ENCODE measurements at regions not wholly inside any gene's neighbourhood (a gene's known extent, or its start where the extent isn't known, plus 50 kb on each side); places are given as distances from the start of the nearest gene placed in this dataset.

DNA sequence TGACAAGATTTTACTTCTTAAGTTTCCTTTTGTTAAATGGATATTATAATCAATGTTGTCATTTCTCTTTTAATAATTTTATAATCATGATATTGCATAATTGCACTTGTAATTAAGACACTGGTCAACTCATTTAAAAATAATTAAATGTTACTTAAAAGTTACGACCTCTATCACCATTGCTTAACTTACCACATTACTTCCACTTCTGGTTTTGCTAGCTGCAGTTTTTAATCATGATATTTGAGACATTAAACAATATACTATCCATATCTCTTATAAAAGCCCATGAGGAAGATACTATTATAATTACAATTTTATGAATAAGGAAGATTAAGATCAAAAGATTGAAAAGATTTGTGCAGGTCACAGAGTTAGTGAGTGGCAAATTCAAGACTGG is 502.0 kb downstream of the RNF144A start:
- no peak for TF ChIP-seq TAF1 (IDR thresholded peaks at IDR 0.05; ENCODE audit: low read depth)
- TF ChIP-seq EP300 (IDR thresholded peaks at IDR 0.05; ENCODE audit: borderline replicate concordance): no peak
- no peak for TF ChIP-seq YY1 (IDR thresholded peaks at IDR 0.05; ENCODE audit: low read depth)
- no peak for TF ChIP-seq REST (IDR thresholded peaks at IDR 0.05; ENCODE audit: low read depth)
- no peak for TF ChIP-seq MAX (IDR thresholded peaks at IDR 0.05)
- no peak for TF ChIP-seq TEAD4 (IDR thresholded peaks at IDR 0.05)
- TF ChIP-seq CREB1 (IDR thresholded peaks at IDR 0.05; ENCODE audit: low read depth): no peak
- no peak for TF ChIP-seq RAD21 (IDR thresholded peaks at IDR 0.05; ENCODE audit: low read depth)
- TF ChIP-seq ZBTB7A (IDR thresholded peaks at IDR 0.05; ENCODE audit: low read depth): no peak
- TF ChIP-seq TCF12 (IDR thresholded peaks at IDR 0.05; ENCODE audit: low read depth): no peak
